ENCODE measurements at regions not wholly inside any gene's neighbourhood (a gene's known extent, or its start where the extent isn't known, plus 50 kb on each side); places are given as distances from the start of the nearest gene placed in this dataset.

GRCh38 chr1:240663169-240663879, 51.4 kb upstream of the GREM2 start:
- TF ChIP-seq JUN (IDR thresholded peaks at IDR 0.05) (no peak), CTCF (IDR thresholded peaks at IDR 0.05) (no peak), KDM1A (IDR thresholded peaks at IDR 0.05; ENCODE audit: low read depth) (no peak), USF2 (IDR thresholded peaks at IDR 0.05) (no peak), POLR2A (IDR thresholded peaks at IDR 0.05; ENCODE audit: low read length) (no peak), ZC3H11A (IDR thresholded peaks at IDR 0.05) (no peak), TFCP2L1 (CRISPR knock-in tag; IDR thresholded peaks at IDR 0.05) (no peak), ZNF302 (CRISPR knock-in tag; IDR thresholded peaks at IDR 0.05) (no peak), EP300 (IDR thresholded peaks at IDR 0.05) (no peak), CHD2 (IDR thresholded peaks at IDR 0.05; ENCODE audit: low read length, partially characterized antibody) (no peak), BHLHE40 (IDR thresholded peaks at IDR 0.05; ENCODE audit: low read depth, low read length) (no peak)

Measured in A549 (cell line).